Stimulated activated CD4-positive, alpha-beta T cell treated with anti-CD3 and anti-CD28 coated beads, TNF-alpha, amount 100 ng/mL, for 1 hour (primary cell): ENCODE measurements at regions not wholly inside any gene's neighbourhood (a gene's known extent, or its start where the extent isn't known, plus 50 kb on each side); places are given as distances from the start of the nearest gene placed in this dataset.
"Not testable (repeated sequence)": the region's sequence is repeated elsewhere in the genome, so short reads cannot be mapped to it uniquely, and the experiment has no call there.

Experiments used
- DNase-seq, 3 donors: peaks; one replicate each; pipeline ENCODE4 v3.0.0-alpha.2; 2020; ENCODE audit warnings: low read depth in 3 of 3, low spot score in 1 of 3

DNA sequence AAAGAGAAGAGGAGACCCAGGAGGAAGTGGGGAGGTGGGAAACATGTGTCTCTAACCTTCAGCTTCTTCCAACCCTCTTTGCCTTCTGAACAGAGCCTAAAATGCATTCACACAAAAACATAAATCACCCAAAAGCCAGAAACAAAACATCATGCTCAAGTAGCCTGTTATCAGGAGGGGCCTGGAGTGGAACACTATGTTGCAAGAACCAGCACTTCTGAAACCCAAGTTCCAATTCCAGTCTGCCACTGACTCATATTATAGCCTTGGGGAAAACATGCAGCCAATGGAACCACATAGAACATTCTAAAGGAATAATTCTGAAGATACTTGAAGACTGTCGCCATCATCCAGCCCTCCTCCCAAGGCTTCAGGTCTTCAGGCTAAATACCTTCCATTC is 169.8 kb upstream of the PLXNC1 start:
- DNase-seq: no peak

- no peak for DNase-seq
Observed at GRCh38 chr12:93979189-93979588, 169.2 kb upstream of the PLXNC1 start.

- DNase-seq: no peak
Observed at GRCh38 chr12:93980711-93981110, 167.7 kb upstream of the PLXNC1 start.

DNA sequence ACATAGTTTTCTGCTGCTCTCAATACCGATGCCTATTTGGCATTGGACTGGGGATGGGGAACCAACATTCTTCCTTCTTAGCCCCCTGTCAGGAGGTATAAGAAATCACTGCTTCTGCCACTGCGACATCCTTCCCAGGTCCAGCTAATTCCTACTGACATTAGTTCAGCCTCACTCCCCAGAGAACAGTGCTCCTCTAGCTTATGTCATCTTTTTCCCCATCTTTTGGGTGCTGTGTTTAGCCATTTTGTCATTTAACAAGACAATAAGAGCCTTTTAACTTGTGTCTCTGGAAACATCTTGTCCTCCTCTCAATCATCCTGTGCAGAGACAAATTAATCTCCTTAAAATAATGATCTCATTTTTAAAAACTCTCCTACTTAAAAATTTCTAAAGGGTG is 167.0 kb upstream of the PLXNC1 start:
- DNase-seq: no peak

GRCh38 chr12:93982771-93983315 is 165.5 kb upstream of the PLXNC1 start:
- no peak for DNase-seq

GRCh38 chr12:93984005-93984404 is 164.4 kb upstream of the PLXNC1 start:
- DNase-seq: no peak

DNA sequence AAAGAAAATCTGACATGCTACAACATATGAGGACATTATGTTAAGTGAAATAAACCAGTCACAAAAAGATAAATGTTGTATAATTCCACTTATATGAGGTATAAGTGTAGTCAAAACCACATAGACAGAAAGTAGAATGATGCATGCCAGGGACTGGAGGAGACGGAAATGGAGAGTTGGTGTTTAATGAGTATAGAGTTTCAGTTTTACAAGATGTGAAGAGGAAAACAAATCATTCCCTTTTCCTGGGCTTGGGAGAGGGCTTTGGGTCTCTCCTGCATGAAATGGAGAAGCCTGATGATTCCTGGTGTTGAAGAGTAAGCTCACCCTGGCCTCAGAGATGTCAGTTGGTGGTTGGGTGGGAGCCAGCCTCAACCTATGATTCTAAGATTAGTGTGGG is 158.4 kb upstream of the PLXNC1 start:
- DNase-seq: no peak

- no peak for DNase-seq
Observed at GRCh38 chr12:93990832-93991803, 157.3 kb upstream of the PLXNC1 start.

- DNase-seq: no peak
Observed at GRCh38 chr12:93991829-93992461, 156.4 kb upstream of the PLXNC1 start.

- DNase-seq: no peak
Observed at GRCh38 chr12:93994721-93995120, 153.7 kb upstream of the PLXNC1 start.

- DNase-seq: no peak
Observed at GRCh38 chr12:93996321-93996720, 152.1 kb upstream of the PLXNC1 start.

DNA sequence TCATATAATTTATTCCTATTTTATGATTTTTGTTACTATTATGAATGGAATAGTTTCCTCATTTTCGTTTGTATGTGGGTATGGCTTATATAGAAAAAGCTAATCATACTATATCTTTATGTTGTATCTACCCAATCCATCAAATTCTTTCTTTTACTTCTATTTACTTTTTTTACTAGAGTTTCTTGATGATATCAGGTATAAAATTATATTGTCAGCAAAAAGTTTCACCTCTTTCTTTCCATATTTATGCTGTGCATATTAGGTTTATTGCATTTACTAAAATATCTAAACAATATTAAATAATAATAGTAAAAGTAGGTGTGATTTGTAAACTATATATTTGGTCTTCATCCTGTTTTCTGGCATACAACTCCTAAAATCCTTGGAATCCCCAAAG is 146.7 kb upstream of the PLXNC1 start:
- no peak for DNase-seq

GRCh38 chr12:94002925-94003324 is 145.5 kb upstream of the PLXNC1 start:
- not testable (repeated sequence) for DNase-seq

- DNase-seq: peak in 2 of 3 donors; percentile 15 to 16
Observed at GRCh38 chr12:94007833-94008232, 140.5 kb upstream of the PLXNC1 start.

GRCh38 chr12:94010307-94010706 is 138.1 kb upstream of the PLXNC1 start:
- no peak for DNase-seq

- DNase-seq: no peak
Observed at GRCh38 chr12:94012071-94012470, 136.3 kb upstream of the PLXNC1 start.

- no peak for DNase-seq
Observed at GRCh38 chr12:94012590-94012989, 135.8 kb upstream of the PLXNC1 start.

GRCh38 chr12:94017247-94017646 is 131.1 kb upstream of the PLXNC1 start:
- DNase-seq: not testable (repeated sequence)

GRCh38 chr12:94020335-94020734 is 128.0 kb upstream of the PLXNC1 start:
- no peak for DNase-seq

- no peak for DNase-seq
Observed at GRCh38 chr12:94023879-94024278, 124.5 kb upstream of the PLXNC1 start.

GRCh38 chr12:94025068-94025467 is 123.3 kb upstream of the PLXNC1 start:
- no peak for DNase-seq

- no peak for DNase-seq
Observed at GRCh38 chr12:94025756-94026155, 122.6 kb upstream of the PLXNC1 start.
